Stimulated activated CD4-positive, alpha-beta T cell treated with anti-CD3 and anti-CD28 coated beads, Interleukin-12 subunit alpha, Interleukin-12 subunit beta, amount 100 ng/mL, for 48 hours (primary cell): ENCODE measurements at regions not wholly inside any gene's neighbourhood (a gene's known extent, or its start where the extent isn't known, plus 50 kb on each side); places are given as distances from the start of the nearest gene placed in this dataset.

ENCODE experiments used
- DNase-seq, 3 donors: peaks; one replicate each; pipeline ENCODE4 v3.0.0-alpha.2; 2020; ENCODE audit warnings: low read depth in 2 of 3, low spot score in 1 of 3

DNA sequence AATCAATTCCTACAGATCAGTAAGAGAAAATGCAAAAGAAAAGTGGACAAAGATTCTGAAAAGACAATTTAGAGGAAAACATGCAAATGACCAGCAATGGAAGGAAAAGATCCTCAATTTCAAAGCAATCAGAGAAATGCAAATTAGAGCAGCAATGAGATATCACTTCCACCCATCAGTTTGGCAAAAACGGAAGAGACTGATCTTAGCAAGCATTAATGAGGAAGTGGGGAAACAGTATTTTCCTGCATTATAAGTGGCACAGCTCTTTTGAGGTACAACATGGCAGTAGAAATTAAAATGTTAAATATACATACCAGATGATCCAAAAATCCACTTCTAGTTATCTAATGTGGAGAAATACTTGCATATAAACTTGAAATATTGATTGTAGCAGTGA lies 69.1 kb upstream of the SLC7A1 start:
- no peak for DNase-seq

- DNase-seq, result no peak
Observed at GRCh38 chr13:29654843-29655547, 59.5 kb upstream of the SLC7A1 start.

DNA sequence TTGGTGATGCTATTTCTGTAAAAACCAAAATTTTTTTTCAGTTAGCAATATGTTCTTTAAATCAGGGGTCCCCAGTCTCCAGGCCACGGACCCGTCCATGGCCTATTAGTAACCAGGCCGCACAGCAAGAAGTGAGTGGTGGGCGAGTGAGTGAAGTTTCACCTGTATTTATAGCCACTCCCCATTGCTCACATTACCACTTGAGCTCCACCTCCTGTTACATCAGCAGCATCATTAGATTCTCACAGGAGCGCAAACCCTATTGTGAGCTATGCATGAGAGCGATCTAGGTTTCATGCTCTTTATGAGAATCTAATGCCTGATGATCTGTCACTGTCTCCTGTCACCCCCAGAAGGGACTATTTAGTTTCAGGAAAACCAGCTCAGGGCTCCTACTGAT lies 58.9 kb upstream of the SLC7A1 start:
- no peak for DNase-seq

DNA sequence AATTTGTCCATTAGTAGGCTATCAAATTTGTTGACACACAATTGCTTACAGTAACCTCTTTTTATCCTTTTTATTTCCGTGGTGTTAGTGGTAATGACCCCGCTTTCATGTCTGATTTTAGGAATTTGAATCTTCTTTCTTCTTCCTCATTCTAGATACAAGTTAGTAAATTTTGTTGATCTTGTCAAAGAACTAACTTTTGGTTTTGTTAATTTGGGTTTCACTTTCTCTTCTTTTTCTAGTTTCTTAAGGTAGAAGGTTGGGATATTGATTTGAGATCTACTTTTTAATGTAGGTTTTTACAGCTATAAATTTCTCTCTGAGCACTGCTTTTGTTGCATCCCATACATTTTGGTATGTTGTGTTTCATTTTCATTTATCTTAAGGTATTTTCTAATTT lies 53.3 kb upstream of the SLC7A1 start:
- DNase-seq, result no peak
